CD4-positive, alpha-beta T cell treated with Interleukin-4 for 1 hour (primary cell): ENCODE measurements at regions not wholly inside any gene's neighbourhood (a gene's known extent, or its start where the extent isn't known, plus 50 kb on each side); places are given as distances from the start of the nearest gene placed in this dataset.

Experiments
- DNase-seq, 2 donors: peaks; one replicate each; pipeline ENCODE4 v3.0.0-alpha.2; 2020 to 2022

DNA sequence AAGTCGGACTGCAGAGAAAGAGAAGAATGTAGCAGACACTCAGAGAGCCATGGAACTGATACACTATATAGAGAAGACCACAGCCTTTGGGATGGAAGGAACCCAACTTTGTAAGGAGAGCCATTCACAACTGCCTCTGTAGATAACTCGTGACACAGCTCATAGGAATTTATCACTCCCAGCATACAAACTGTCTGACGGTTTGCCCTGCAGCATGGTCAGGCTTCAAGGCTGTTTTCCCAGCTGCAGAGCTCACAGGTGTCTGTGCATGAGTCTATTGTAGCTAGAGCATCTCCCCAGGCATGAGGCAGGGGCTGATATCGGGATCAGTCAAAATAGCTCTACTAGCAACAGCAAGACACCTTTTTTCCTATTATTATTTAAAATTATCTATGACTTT is 130.5 kb upstream of the DTNBP1 start:
- DNase-seq: no peak

DNA sequence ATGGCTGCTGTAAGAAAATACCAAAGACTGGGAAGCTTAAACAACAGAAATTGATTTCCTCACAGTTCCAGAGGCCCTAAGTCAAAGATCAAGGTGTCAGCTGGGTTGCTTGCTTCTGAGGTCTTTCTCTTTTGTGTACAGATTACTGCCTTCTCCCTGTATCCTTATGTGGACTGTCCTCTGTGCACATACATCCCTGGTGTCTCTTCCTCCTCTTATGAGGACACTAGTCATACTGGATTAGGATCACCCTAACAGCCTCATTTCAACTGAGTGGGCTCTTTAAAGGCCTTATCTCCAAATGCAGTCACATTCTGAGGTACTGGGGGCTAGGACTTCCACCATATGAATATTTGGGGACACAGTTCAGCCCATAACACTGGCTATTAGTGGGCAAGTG is 130.0 kb upstream of the DTNBP1 start:
- DNase-seq: no peak

DNA sequence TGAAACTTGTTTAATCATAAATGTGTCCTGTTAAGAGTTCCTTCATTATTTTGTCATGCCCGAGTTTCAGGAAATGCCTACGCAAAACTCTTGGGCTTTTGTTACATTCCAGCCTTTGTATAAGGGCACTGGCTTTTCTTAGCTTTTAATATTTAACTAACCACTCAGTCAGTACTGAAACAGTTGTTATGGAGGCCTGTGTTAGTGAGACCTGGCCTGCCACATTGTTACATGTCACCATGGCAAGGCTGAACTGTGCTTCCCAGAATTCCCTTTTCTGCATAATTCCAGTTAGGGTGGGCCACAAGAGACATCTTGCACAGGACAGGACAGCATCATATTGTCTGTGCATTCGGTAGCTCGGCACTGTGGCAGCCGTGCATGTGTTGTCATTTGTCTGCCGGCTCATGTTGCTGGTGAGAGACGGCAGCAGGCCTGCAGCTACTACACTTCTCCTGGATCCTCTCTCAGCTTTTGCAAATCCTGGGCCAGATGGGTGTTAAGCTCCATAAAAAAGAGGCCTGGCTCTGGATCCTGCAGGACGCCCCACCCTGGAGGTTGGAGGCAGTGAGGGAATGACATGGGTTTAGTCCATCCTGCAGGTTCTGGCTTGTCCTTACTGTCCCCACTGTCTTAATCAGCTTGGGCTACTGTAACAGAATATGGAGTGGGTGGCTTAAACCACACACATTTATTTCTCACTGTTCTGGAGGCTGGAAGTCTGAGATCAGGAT is 128.8 kb upstream of the DTNBP1 start:
- no peak for DNase-seq

DNA sequence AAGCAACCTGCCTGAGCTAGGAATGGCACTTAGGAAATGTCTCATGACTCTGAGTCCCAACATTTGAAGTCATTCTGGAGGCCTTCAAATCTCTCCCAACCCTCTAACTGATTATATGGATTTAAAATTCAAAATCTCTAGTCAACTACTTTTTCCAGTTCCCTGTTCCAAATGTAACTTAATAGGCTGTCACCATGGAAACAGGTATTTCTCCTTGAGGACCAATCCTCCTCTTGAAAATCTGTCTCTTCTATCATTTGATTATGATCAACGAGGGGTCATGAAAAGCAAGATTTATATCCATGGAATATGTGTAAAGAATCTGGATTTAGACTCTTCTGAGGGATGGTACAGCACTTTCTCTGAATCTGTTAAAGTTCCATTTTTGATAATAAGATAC is 127.3 kb upstream of the DTNBP1 start:
- no peak for DNase-seq

DNA sequence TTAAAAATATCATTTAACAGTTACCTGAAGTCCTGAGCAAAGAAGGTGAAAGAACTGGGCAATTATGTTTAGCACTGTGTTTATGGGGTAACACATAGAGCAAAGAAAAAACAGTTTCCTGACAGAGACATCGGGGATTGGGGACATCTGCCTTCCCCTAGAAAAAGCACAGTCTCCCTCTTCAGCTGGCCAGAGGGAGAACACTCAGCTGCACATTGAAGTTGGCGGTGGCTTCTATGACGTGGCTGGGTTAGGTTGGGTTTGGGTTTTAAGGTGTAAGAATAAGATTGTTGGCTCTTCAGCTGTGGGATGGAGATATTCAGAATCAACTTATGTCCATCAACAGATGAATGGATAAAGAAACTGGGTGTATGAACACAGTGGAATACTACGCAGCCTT is 124.0 kb upstream of the DTNBP1 start:
- DNase-seq: no peak

- no peak for DNase-seq
These were observed 120.7 kb upstream of the DTNBP1 start for GRCh38 chr6:15783484-15783883.

DNA sequence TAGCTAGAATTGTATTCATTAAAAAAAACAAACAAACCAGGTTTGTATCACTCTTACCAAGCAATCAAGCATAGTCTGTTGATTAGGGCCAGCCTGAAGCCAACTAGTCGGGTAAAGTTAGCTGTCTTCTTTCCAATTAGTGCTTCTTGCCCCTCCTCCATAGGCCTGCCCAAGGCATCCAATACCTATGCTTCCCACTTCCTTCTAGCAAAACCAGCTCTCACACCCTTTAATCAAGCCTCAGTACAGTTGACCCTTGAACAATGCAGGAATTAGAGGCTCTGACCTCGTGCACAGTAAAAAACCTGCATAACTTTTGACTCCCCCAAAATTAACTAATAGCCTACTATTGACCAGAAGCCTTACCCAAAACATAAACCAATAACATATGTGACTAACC is 119.1 kb upstream of the DTNBP1 start:
- DNase-seq: no peak

GRCh38 chr6:15781333-15781732 is 118.5 kb upstream of the DTNBP1 start:
- DNase-seq: no peak

DNA sequence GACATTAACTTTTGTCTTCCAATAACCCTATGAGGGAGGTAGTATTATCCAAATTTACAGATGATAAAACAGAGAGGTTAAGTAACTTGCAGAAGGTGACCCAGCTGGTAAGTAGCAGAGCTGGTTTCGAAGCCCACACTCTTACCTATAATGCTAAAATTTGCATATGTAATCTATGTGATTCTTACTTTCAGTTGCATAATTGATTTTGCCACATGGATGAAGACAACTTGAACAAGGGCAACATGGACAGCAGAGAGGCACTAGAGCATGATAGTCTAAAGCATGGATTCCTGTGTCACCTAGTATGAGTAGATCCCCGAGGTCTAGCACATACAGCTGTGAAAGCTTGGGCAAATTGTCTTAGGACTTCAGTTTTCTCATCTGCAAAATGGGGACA is 117.6 kb upstream of the DTNBP1 start:
- DNase-seq: no peak

DNA sequence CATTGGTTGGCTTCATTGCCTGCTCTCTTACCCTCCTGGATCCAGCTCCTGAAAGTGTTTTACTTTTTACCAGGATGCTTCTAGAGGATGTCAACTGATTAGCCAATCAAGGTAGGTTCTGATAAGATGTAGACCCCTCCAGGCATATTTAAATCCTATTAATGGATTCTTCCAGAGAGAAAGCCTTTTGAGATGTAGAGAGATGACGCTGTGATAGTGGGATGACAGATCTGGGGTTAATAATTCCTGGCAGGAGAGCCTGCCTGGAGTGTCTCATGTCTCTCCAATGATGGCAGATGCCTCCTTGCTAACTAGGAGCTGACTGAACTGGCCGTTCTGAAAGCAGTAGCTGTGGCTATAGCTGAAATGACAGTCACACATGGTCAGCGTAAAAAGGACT is 116.9 kb upstream of the DTNBP1 start:
- no peak for DNase-seq

- no peak for DNase-seq
These were observed 113.7 kb upstream of the DTNBP1 start for GRCh38 chr6:15776458-15776980.

DNA sequence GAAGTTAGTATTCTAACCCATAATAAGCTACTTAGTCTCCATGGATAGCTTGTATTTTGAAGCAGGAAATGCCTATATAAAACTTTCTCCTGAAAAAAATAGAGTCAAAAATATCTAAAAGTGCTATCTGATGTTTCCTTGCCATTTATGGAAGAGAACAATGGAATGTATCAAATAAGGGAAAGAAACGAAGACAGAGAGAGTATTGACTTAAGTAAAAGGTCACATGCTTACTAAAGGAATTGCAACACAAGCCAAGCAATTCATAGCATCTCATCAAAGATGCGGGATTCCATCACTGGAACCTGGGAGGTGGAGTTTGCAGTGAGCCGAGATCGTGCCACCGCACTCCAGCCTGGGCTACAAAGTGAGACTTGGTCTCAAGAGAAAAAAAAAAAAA is 112.9 kb upstream of the DTNBP1 start:
- DNase-seq: no peak

- no peak for DNase-seq
These were observed 112.3 kb upstream of the DTNBP1 start for GRCh38 chr6:15775076-15775634.

GRCh38 chr6:15773806-15774410 is 111.1 kb upstream of the DTNBP1 start:
- no peak for DNase-seq

- DNase-seq: no peak
These were observed 107.7 kb upstream of the DTNBP1 start for GRCh38 chr6:15770347-15771143.

DNA sequence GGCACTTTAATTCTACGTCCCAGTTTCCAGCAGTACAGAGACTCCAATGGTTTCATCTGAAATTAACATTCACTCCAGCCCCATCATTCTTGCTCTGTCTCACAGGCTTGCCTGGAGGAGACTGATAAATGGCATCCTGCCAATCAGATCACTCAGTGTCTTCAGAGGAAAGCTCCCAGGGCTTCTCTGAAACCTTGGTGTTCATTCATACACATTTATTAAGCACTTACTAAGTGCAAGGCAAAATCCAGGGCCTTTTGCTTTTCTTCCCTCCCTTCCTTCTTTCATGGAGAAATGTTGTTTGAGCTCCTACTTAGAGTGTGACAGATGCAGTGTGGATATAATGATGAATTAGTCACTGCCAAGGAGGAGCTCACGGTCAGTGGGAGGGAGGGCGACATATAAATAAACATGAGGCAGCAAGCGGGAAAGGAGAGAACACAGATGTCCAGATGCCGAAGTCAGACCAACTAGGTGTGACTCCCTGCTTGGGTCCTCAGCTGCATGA is 106.7 kb upstream of the DTNBP1 start:
- no peak for DNase-seq

DNA sequence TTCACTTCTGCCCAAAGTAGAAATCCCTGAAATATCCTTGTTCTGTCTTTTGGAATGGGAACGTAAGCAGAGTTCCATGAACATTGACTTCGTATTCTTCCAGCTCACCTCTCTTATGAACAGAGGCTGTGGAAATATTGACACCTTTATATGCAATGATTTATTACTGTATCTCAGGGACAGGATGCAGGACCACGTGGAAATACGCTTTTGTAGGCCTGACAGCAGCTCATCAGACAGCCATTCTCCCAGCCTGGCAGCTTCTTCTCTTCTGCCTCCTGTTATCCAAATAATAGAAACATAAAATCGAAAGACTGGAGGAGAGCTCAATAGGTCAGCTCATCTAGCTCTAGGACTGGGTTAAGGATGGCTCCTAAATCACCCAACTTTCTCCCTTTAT is 106.2 kb upstream of the DTNBP1 start:
- DNase-seq: no peak

- DNase-seq: no peak
These were observed 101.0 kb upstream of the DTNBP1 start for GRCh38 chr6:15763837-15764236.

DNA sequence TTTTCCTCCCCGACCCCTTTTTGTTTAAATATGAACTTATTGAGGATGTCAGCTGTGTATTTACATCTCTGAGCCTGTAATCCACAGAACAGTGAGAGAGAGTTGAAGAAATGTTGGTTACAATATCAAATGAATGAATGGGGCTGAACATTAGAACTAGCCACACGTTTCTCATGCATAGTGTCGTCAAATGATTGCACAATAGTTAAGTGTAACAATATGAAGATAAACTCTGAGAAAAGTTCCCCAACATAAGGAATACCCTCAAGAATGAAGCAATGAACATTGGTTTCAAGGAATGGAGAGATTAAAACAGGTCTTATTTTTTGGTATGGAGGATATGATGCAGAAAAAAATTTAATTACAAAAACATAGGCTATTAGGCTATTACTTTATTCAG is 100.5 kb upstream of the DTNBP1 start:
- DNase-seq: no peak

DNA sequence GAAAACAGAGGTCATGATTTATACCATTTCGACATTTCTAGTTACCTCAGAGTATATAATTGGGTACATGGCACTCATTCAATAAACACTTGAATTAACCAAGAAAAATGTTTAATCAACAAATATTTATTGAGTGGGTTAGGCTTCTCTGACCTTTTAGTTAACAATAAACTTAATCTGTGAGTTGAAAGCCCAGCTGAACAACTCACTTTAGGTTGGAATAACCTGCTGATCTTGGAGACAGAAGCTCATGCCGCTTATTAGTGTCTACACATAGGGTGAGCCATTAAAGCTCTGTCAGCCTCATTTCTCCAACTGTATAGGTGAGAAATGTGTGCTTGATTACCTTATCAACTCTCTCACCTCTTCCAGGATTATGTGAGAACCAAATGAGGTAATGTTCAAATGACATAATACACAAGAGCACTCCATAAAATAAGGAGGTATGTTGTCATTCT is 98.2 kb upstream of the DTNBP1 start:
- no peak for DNase-seq

GRCh38 chr6:15758631-15759215 is 95.9 kb upstream of the DTNBP1 start:
- DNase-seq: no peak

GRCh38 chr6:15755526-15755925 is 92.7 kb upstream of the DTNBP1 start:
- DNase-seq: no peak

DNA sequence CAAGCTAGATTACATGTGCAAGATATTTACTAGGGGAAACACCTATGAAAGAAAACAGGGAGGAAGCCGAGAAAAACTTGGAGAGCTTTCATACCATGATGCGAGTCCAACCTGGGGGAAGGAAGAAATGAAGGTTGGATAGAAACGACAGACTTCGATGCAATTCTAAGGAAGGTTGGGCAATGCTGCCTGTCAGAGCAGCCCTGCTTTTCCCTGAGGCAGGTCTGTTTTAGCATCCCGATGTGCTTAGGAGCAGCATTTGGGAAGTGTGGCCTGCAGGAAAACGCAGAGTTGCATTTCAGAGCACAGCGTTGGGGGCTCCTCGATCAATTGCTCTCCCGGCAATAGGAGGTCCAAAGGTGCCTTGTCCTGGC is 91.9 kb upstream of the DTNBP1 start:
- DNase-seq: no peak
